Right lobe of liver (tissue), 6 donors: ENCODE measurements at regions not wholly inside any gene's neighbourhood (a gene's known extent, or its start where the extent isn't known, plus 50 kb on each side); places are given as distances from the start of the nearest gene placed in this dataset.

Experiments used
- ATAC-seq, 4 donors: fragments of 200-7000 bp; cut with Tn5 transposase; one replicate each; pipeline ENCODE4 v1.9.1; 2020; ENCODE audit warnings: mild to moderate bottlenecking in 4 of 4, moderate library complexity in 4 of 4
- DNase-seq, 3 donors: peaks; one replicate each; pipeline ENCODE4 v3.0.0-alpha.2; 2020
- H3K27ac ChIP-seq, 3 donors: fragments of 200-600 bp; one replicate each; pipeline ENCODE4 v1.8.0; 2022
- H3K27me3 ChIP-seq, 2 donors: fragments of 200-600 bp; one replicate each; pipeline ENCODE4 v1.8.0; 2022
- H3K36me3 ChIP-seq, 4 donors: fragments of 200-600 bp; sonication (generic) in 1 of 4; one replicate each; pipeline versions ENCODE4 v1.5.1 to v1.8.0; 2017 to 2022; ENCODE audit warnings: control low read depth in 1 of 4
- H3K4me1 ChIP-seq, 4 donors: fragments of 200-600 bp; sonication (generic) in 1 of 4; one replicate each; pipeline versions ENCODE4 v1.5.1 to v1.8.0; 2017 to 2022; ENCODE audit warnings: control low read depth in 1 of 4
- H3K4me3 ChIP-seq, 3 donors: fragments of 200-600 bp; one replicate each; pipeline ENCODE4 v1.8.0; 2022
- H3K9me3 ChIP-seq, 4 donors: fragments of 200-600 bp; sonication (generic) in 1 of 4; one replicate each; pipeline versions ENCODE4 v1.5.1 to v1.8.0; 2017 to 2022; ENCODE audit warnings: control low read depth in 1 of 4
- POLR2A ChIP-seq: fragments of 450-650 bp; IDR thresholded peaks from one replicate; pipeline ENCODE4 v1.6.1; 2017; ENCODE audit warnings: antibody characterized with exemption, mild to moderate bottlenecking
- WGBS: methylation state at CpG from one replicate; pipeline ENCODE4 v1.1.6; 2018; ENCODE audit warnings: low coverage, low lambda C conversion rate; ENCODE audit not compliant: insufficient coverage; ENCODE audit errors: missing lambda C conversion rate; 5-methylcytosine and 5-hydroxymethylcytosine counted together
- intact Hi-C, 2 donors: fragments of 100-400 bp; cut with DNase I; formaldehyde crosslinking; loops; one replicate each; pipeline versions ENCODE4 v1.11.2 to v1.14.1; 2022
- TF ChIP-seq, protein P1 (sequence below), 4 donors: fragments of 200-600 bp in 3 of 4; fragments of 450-650 bp in 1 of 4; IDR thresholded peaks; one replicate each; pipeline versions ENCODE4 v1.5.1 to v1.8.0; 2016 to 2022; ENCODE audit warnings: antibody characterized with exemption in 4 of 4, mild to moderate bottlenecking in 2 of 4
- donor health status: DM: no; HTN: yes; CAD: no.
- donor health status: DM: no; HTN: no; CAD: no.
- donor health status: DM: no; HTN: no; CAD: no.
- donor health status: DM: no; HTN: yes; CAD: no.
- donor health status: DM: no; HTN: yes; CAD: no.

DNA sequence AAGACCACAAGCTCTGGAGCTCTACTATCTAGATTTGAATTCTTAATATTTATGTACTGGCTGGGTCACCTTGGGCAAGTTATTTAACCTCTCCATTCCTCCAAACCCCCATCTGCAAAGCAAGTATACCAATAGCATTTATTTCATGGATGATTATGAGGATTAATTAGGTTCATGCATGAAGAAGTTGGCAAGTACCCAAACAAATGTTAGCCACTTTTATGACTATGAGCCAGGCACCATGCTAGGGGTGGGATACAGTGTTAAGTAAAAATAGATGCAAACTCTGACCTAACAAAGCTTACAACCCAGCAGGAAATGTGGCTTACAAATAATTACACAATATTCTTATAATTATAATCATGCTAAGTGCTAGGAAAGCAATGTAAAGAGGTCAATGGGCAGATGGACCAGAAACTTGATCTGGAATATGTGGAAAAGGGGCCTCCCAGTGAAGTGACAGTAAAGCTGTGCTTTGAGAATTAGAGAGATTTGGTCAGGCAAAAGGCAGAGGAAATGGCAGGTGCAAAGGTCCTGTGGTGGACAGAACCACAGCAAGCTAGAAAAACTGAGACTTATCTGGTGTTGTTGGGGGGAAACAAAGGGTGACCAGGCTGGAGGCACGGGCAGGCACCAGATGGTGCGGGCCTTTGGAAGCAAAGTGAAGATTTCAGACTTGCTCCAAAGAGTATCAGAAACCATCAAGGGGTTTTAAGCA, 525.2 kb upstream of the TRPC7 start:
- intact Hi-C loops, result no loop called here
- no peak overlapping the region for H3K4me3 ChIP-seq
- no peak for TF ChIP-seq POLR2A
- TF ChIP-seq, protein P1, sequence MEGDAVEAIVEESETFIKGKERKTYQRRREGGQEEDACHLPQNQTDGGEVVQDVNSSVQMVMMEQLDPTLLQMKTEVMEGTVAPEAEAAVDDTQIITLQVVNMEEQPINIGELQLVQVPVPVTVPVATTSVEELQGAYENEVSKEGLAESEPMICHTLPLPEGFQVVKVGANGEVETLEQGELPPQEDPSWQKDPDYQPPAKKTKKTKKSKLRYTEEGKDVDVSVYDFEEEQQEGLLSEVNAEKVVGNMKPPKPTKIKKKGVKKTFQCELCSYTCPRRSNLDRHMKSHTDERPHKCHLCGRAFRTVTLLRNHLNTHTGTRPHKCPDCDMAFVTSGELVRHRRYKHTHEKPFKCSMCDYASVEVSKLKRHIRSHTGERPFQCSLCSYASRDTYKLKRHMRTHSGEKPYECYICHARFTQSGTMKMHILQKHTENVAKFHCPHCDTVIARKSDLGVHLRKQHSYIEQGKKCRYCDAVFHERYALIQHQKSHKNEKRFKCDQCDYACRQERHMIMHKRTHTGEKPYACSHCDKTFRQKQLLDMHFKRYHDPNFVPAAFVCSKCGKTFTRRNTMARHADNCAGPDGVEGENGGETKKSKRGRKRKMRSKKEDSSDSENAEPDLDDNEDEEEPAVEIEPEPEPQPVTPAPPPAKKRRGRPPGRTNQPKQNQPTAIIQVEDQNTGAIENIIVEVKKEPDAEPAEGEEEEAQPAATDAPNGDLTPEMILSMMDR (IDR thresholded peaks at IDR 0.05), result no peak

DNA sequence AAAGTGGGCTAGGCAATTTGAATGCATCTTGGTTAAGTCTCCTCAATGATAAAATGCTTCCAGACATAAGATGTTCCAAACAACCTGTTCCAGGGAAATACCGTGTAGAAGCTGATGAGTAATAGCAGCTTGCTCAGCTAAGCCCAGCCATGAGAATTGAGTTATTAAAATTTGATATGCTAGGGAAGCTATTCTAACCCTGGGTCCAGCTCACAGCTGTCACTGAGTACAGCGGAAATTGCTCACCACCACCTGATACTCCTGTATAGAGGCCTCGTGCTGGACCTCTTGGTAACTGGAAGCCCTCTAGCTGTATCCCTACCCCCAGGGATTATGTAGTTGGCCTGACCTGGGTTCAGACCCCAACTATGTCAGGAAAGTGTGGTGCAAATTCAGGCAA, 521.3 kb upstream of the TRPC7 start:
- no peak for TF ChIP-seq POLR2A
- TF ChIP-seq, protein P1 (IDR thresholded peaks at IDR 0.05), result no peak
- Histone ChIP-seq H3K4me3 (no peak overlapping the region), H3K36me3 (no peaks in the 10 kb centered on the region), H3K4me1 (no peaks in the 10 kb centered on the region), H3K27me3 (no peaks in the 10 kb centered on the region), H3K9me3 (no peaks in the 10 kb centered on the region), H3K27ac (no peak overlapping the region)
- WGBS, result 48% methylated on average over 3 of the region's 3 CpGs
- intact Hi-C loops, result no loop called here
- DNase-seq, result no peak
- ATAC-seq, result no peak

More for the DNA sequence above, 525.2 kb upstream of the TRPC7 start:
- Histone ChIP-seq H3K4me1 (no peaks in the 10 kb centered on the region), H3K9me3 (no peaks in the 10 kb centered on the region), H3K36me3 (no peaks in the 10 kb centered on the region), H3K27ac (no peak overlapping the region), H3K27me3 (no peaks in the 10 kb centered on the region)
- no peak for ATAC-seq
- no peak for DNase-seq
- 42% methylated on average over 2 of the region's 2 CpGs for WGBS

DNA sequence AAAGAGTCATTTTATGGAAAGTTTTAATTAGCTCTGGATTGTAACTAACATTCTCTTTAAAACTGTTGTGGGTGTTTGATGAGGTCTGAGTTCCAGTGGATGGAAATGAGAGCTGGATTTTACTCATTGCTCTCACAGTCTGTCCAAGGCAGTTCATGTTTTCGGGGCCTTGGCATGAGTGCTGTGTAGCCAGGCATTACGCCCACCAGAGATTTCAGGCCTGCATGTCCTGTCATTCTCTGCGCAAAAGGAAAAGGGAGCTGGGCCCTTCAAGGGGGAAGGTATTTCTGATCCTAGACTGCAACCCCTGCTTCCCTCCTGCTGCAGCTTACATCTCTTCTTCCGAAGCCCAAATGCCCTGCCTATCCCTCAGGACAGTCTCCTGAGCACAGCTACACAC, 499.6 kb upstream of the TRPC7 start:
- no CpG with 5 or more reads among the region's 4 CpGs for WGBS
- no peak overlapping the region for H3K27ac ChIP-seq
- H3K9me3 ChIP-seq, result no peaks in the 10 kb centered on the region
- no peaks in the 10 kb centered on the region for H3K4me1 ChIP-seq
- no peak for TF ChIP-seq POLR2A
- TF ChIP-seq, protein P1 (IDR thresholded peaks at IDR 0.05), result no peak
- H3K36me3 ChIP-seq, result no peaks in the 10 kb centered on the region
- no peak overlapping the region for H3K4me3 ChIP-seq
- no peak for ATAC-seq
- intact Hi-C loops, result no loop called here
- no peaks in the 10 kb centered on the region for H3K27me3 ChIP-seq
- DNase-seq, result no peak

DNA sequence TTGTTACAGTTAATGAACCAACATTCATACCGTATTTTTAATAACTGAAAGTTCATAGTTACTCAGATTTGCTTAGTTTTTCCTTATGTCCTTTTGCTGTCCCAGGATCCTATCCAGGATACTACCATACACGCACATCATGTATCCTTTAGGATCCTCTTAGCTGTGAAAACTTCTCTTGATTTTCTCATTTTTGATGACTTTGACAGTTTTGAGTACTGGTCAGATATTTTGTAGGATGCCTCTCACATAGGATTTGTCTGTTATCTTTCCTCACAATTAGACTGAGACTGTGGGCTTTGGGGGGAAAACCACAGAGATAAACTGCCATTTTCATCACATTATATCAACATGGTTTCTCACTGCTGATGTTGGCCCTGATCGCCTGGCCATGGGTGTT, 491.3 kb upstream of the TRPC7 start:
- intact Hi-C loops, result no loop called here
- no peak overlapping the region for H3K27ac ChIP-seq
- no peak for DNase-seq
- TF ChIP-seq, protein P1 (IDR thresholded peaks at IDR 0.05), result no peak
- TF ChIP-seq POLR2A, result no peak
- H3K4me1 ChIP-seq, result no peaks in the 10 kb centered on the region
- H3K36me3 ChIP-seq, result no peaks in the 10 kb centered on the region
- 63% methylated on average over 3 of the region's 3 CpGs for WGBS
- H3K27me3 ChIP-seq, result no peaks in the 10 kb centered on the region
- no peaks in the 10 kb centered on the region for H3K9me3 ChIP-seq
- H3K4me3 ChIP-seq, result no peak overlapping the region
- ATAC-seq, result no peak
